ENCODE measurements at regions not wholly inside any gene's neighbourhood (a gene's known extent, or its start where the extent isn't known, plus 50 kb on each side); places are given as distances from the start of the nearest gene placed in this dataset.

DNA sequence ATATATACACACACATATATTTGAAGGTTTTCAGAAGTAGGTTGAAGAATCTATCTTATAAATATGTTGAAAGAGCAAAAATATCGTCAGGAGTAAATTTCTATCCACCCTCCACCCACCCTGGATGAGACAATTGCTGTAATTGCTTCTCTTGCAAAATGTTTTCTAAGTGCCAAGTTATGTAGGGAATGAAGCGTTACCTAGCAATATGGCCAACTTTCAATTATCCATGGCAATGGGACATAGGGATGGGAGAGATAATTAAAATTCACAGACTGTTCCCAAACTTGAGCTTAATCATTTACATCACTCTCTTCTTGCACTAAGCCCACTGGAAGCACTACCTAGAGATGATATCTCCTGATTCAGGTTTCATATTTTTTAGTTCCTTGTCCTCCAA lies 806.2 kb upstream of the RAG2 start:
- intact Hi-C loops (cut with micrococcal nuclease; ENCODE audit: unreplicated experiment) = no loop called here
- BruUV-seq (replicated peaks) = no TSS peak
- CTCF ChIA-PET (ENCODE audit: unreplicated experiment) = no interaction called here

DNA sequence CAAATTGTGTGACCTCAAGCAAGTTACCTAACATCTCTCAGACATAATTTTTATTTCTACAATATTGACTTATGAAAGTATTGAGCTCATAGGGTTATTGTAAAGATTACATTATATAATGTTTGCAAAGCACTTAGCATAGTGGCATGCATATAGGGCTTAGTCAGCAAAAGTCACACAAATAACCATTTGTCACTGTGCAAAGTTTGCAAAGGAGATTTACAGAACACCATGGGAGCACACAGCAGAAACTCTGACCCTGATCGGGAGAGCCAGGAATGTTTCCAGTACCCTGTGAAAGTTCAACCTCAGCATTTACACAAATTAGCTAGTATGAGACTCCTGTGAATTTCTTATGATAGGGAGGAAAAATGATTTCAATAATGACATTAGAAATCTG lies 804.6 kb upstream of the RAG2 start:
- intact Hi-C loops (cut with micrococcal nuclease; ENCODE audit: unreplicated experiment) = no loop called here
- Histone ChIP-seq H3K79me2 (ENCODE audit: insufficient read depth, low read depth, low read length) (no peaks in the 10 kb centered on the region), H3K9me3 (ENCODE audit: low read length) (0 out of 2 replicates have a peak, but pooled peaks cover 5% of the 10 kb centered on the region), H3K4me3 (ENCODE audit: low read depth, low read length, poor library complexity, severe bottlenecking) (no peak overlapping the region), H3K36me3 (ENCODE audit: insufficient read depth, low read length) (no peaks in the 10 kb centered on the region), H3K4me2 (ENCODE audit: low read length) (no peak overlapping the region), H2AFZ (ENCODE audit: low read length) (no peak overlapping the region), H3K9me2 (ENCODE audit: insufficient read depth, low read length) (no peaks in the 10 kb centered on the region), H3K27ac (ENCODE audit: low read depth, low read length, poor library complexity, severe bottlenecking) (no peak overlapping the region), H4K20me1 (ENCODE audit: insufficient read depth, low read length) (no peaks in the 10 kb centered on the region), H3K4me1 (ENCODE audit: insufficient read depth, low read length, poor library complexity, severe bottlenecking) (no peaks in the 10 kb centered on the region)
- POLR2A ChIA-PET = interaction anchor here (0.8 kb wide), 1 partner anchor 12 kb away, joined by 3 read pairs; no protein-coding TSS in a partner anchor
- CTCF ChIA-PET (ENCODE audit: unreplicated experiment) = no interaction called here
- TF ChIP-seq EZH2phosphoT487 (IDR thresholded peaks at IDR 0.05; ENCODE audit: borderline replicate concordance, low read depth, low read length) = no peak
- no peak for TF ChIP-seq CTCF (conservative IDR thresholded peaks at IDR 0.05; ENCODE audit: low read length)
- BruUV-seq (replicated peaks) = no TSS peak
- no peak for DNase-seq (ENCODE audit: low spot score)

More for the DNA sequence above, 806.2 kb upstream of the RAG2 start:
- no peaks in the 10 kb centered on the region for H4K20me1 ChIP-seq (ENCODE audit: insufficient read depth, low read length)
- no peaks in the 10 kb centered on the region for H3K4me1 ChIP-seq (ENCODE audit: insufficient read depth, low read length, poor library complexity, severe bottlenecking)
- no peak overlapping the region for H3K27ac ChIP-seq (ENCODE audit: low read depth, low read length, poor library complexity, severe bottlenecking)
- H3K79me2 ChIP-seq (ENCODE audit: insufficient read depth, low read depth, low read length) = no peaks in the 10 kb centered on the region
- H2AFZ ChIP-seq (ENCODE audit: low read length) = no peak overlapping the region
- H3K4me3 ChIP-seq (ENCODE audit: low read depth, low read length, poor library complexity, severe bottlenecking) = no peak overlapping the region
- H3K9me2 ChIP-seq (ENCODE audit: insufficient read depth, low read length) = no peaks in the 10 kb centered on the region
- no peak overlapping the region for H3K4me2 ChIP-seq (ENCODE audit: low read length)
- TF ChIP-seq EZH2phosphoT487 (IDR thresholded peaks at IDR 0.05; ENCODE audit: borderline replicate concordance, low read depth, low read length) (no peak), CTCF (conservative IDR thresholded peaks at IDR 0.05; ENCODE audit: low read length) (no peak)
- H3K36me3 ChIP-seq (ENCODE audit: insufficient read depth, low read length) = no peaks in the 10 kb centered on the region
- DNase-seq (ENCODE audit: low spot score) = no peak
- no peaks in the 10 kb centered on the region for H3K9me3 ChIP-seq (ENCODE audit: low read length)
- POLR2A ChIA-PET = no interaction called here

DNA sequence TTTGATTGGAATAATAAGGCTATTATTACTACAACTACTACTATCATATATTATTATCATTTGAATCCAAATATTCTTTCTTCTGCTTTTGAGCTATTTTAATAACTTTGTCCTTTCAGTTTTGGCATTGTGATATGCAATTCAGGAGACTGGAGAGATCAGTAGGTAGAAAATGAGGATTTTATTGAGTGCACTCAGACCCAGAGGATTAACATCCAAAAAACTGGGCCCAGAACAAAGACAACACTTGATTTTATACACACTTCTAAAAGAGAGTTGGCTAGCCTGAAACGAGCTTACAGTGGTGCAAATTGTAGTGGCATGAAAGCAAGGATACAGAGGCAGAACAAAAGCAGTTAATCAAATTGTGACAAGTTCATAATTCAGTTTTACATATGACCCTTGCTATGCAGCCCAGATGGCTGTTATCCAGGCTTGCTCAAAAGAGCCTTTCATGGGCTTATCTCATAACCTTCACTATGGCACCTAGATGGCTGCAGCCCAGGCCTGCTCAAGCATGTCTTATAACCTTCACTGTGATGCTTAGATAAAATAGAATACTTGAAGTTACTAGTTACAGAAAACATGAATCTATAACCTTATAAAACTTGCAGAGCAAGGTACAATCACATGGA lies 796.3 kb upstream of the RAG2 start:
- intact Hi-C loops (cut with micrococcal nuclease; ENCODE audit: unreplicated experiment) = no loop called here
- Histone ChIP-seq H3K4me1 (ENCODE audit: insufficient read depth, low read length, poor library complexity, severe bottlenecking) (no peaks in the 10 kb centered on the region), H3K27ac (ENCODE audit: low read depth, low read length, poor library complexity, severe bottlenecking) (no peak overlapping the region), H3K79me2 (ENCODE audit: insufficient read depth, low read depth, low read length) (no peaks in the 10 kb centered on the region), H4K20me1 (ENCODE audit: insufficient read depth, low read length) (no peaks in the 10 kb centered on the region), H3K9me3 (ENCODE audit: low read length) (peaks cover 33% of the 10 kb centered on the region), H3K4me3 (ENCODE audit: low read depth, low read length, poor library complexity, severe bottlenecking) (no peak overlapping the region), H3K4me2 (ENCODE audit: low read length) (no peak overlapping the region), H2AFZ (ENCODE audit: low read length) (no peak overlapping the region), H3K9me2 (ENCODE audit: insufficient read depth, low read length) (no peaks in the 10 kb centered on the region), H3K36me3 (ENCODE audit: insufficient read depth, low read length) (no peaks in the 10 kb centered on the region)
- CTCF ChIA-PET (ENCODE audit: unreplicated experiment) = no interaction called here
- POLR2A ChIA-PET = no interaction called here
- BruUV-seq (replicated peaks) = no TSS peak
- peak; percentile 3 for DNase-seq (ENCODE audit: low spot score)
- TF ChIP-seq CTCF (conservative IDR thresholded peaks at IDR 0.05; ENCODE audit: low read length) (no peak), EZH2phosphoT487 (IDR thresholded peaks at IDR 0.05; ENCODE audit: borderline replicate concordance, low read depth, low read length) (no peak)

Data from OCI-LY7 (cell line).